Calu3 (cell line): ENCODE measurements at regions not wholly inside any gene's neighbourhood (a gene's known extent, or its start where the extent isn't known, plus 50 kb on each side); places are given as distances from the start of the nearest gene placed in this dataset.

Source experiments
- BruUV-seq: library from RNA; stranded (reverse); fragments of 400-500 nt; replicated peaks from 2 replicates; lab custom pipeline; 2021; lab: Mats Ljungman, UMichigan
- CTCF ChIA-PET: fragments of 300-600 bp; sonication (Branson Sonifier 250); formaldehyde crosslinking; loops from one replicate; lab custom pipeline; 2022; ENCODE audit warnings: antibody characterized with exemption; lab: Charles Lee
- DNase-seq: peaks from one replicate; pipeline ENCODE4 v3.0.0; 2022
- H3K27ac Mint-ChIP-seq: one replicate; pipeline ENCODE4 v1.8.0; 2022; ENCODE audit warnings: mixed read lengths; ENCODE audit not compliant: unreplicated experiment
- H3K27me3 Mint-ChIP-seq: one replicate; pipeline ENCODE4 v1.8.0; 2022; ENCODE audit warnings: mixed read lengths; ENCODE audit not compliant: unreplicated experiment
- H3K36me3 Mint-ChIP-seq: one replicate; pipeline ENCODE4 v1.8.0; 2022; ENCODE audit warnings: mild to moderate bottlenecking, moderate library complexity, mixed read lengths; ENCODE audit not compliant: insufficient read depth, unreplicated experiment
- H3K4me1 Mint-ChIP-seq: one replicate; pipeline ENCODE4 v1.8.0; 2022; ENCODE audit warnings: mild to moderate bottlenecking, low read depth, mixed read lengths; ENCODE audit not compliant: unreplicated experiment
- H3K4me3 Mint-ChIP-seq: one replicate; pipeline ENCODE4 v1.8.0; 2022; ENCODE audit warnings: mild to moderate bottlenecking, low read depth, moderate library complexity, mixed read lengths; ENCODE audit not compliant: unreplicated experiment
- H3K9me3 Mint-ChIP-seq: one replicate; pipeline ENCODE4 v1.8.0; 2022; ENCODE audit warnings: low read depth, mixed read lengths; ENCODE audit not compliant: unreplicated experiment
- intact Hi-C: fragments of 100-400 bp; cut with micrococcal nuclease; formaldehyde crosslinking; loops from one replicate; pipeline ENCODE4 v1.10.0; 2022; ENCODE audit not compliant: unreplicated experiment
- TF ChIP-seq, protein P1 (sequence below): fragments of 200-600 bp; IDR thresholded peaks from one replicate; pipeline ENCODE4 v1.8.0; 2022; ENCODE audit warnings: antibody characterized with exemption; ENCODE audit not compliant: unreplicated experiment

DNA sequence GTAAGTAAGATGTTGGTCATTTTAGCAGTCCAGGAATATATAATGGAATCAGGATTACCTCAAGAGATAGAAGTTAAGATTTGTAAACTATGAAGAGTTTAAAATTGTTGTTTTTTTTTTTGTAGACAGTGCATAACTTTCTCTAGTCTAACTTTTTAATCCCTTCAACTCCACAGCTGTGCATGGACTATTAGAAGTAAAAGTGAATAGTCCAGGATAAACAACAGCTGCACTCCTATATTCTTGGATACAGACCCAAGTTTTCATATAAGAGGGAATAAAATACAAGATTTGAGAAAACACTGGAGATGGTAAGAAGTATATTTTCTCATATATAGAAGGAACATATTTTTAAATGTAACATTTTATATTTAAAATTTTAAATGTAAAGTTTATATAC is 1509.9 kb downstream of the SLITRK5 start:
- no peaks in the 10 kb centered on the region for H3K27me3 Mint-ChIP-seq
- H3K4me3 Mint-ChIP-seq: no peak overlapping the region
- H3K4me1 Mint-ChIP-seq: no peaks in the 10 kb centered on the region
- DNase-seq: no peak
- CTCF ChIA-PET: no interaction called here
- intact Hi-C loops: no loop called here
- no TSS peak for BruUV-seq
- H3K9me3 Mint-ChIP-seq: no peaks in the 10 kb centered on the region
- no peak overlapping the region for H3K27ac Mint-ChIP-seq
- TF ChIP-seq, protein P1, sequence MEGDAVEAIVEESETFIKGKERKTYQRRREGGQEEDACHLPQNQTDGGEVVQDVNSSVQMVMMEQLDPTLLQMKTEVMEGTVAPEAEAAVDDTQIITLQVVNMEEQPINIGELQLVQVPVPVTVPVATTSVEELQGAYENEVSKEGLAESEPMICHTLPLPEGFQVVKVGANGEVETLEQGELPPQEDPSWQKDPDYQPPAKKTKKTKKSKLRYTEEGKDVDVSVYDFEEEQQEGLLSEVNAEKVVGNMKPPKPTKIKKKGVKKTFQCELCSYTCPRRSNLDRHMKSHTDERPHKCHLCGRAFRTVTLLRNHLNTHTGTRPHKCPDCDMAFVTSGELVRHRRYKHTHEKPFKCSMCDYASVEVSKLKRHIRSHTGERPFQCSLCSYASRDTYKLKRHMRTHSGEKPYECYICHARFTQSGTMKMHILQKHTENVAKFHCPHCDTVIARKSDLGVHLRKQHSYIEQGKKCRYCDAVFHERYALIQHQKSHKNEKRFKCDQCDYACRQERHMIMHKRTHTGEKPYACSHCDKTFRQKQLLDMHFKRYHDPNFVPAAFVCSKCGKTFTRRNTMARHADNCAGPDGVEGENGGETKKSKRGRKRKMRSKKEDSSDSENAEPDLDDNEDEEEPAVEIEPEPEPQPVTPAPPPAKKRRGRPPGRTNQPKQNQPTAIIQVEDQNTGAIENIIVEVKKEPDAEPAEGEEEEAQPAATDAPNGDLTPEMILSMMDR: no peak
- no peaks in the 10 kb centered on the region for H3K36me3 Mint-ChIP-seq

DNA sequence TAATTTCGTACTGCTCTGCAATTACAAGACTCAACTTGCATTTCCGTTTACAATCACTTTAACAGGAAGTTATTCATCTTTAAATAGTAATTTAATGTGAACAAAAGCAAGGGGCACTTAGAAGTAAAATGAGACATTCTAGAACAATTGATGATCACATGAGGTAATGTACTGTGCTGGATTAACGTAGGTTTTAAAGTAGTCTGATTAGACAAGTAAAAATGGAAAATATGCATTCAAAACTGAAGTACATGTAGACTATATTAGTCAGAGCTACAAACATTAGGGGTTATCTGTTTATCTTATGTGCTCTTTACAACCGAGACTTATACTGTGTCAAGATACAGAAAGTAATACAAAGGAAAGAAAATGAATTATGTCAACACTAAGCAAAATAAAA is 1528.0 kb downstream of the SLITRK5 start:
- TF ChIP-seq, protein P1: no peak
- Mint-ChIP-seq H3K9me3 (peaks cover 3% of the 10 kb centered on the region), H3K4me3 (no peak overlapping the region), H3K27ac (no peak overlapping the region), H3K36me3 (no peaks in the 10 kb centered on the region), H3K4me1 (no peaks in the 10 kb centered on the region), H3K27me3 (no peaks in the 10 kb centered on the region)
- intact Hi-C loops: no loop called here
- BruUV-seq: no TSS peak
- CTCF ChIA-PET: no interaction called here
- no peak for DNase-seq

GRCh38 chr13:89204435-89204834 is 1533.3 kb downstream of the SLITRK5 start:
- DNase-seq: no peak
- H3K27me3 Mint-ChIP-seq: no peaks in the 10 kb centered on the region
- CTCF ChIA-PET: no interaction called here
- no peak overlapping the region for H3K27ac Mint-ChIP-seq
- H3K4me1 Mint-ChIP-seq: no peaks in the 10 kb centered on the region
- TF ChIP-seq, protein P1: no peak
- no TSS peak for BruUV-seq
- intact Hi-C loops: no loop called here
- no peaks in the 10 kb centered on the region for H3K36me3 Mint-ChIP-seq
- no peak overlapping the region for H3K4me3 Mint-ChIP-seq
- H3K9me3 Mint-ChIP-seq: no peaks in the 10 kb centered on the region

GRCh38 chr13:89205856-89206520 is 1534.8 kb downstream of the SLITRK5 start:
- Mint-ChIP-seq H3K27me3 (no peaks in the 10 kb centered on the region), H3K36me3 (no peaks in the 10 kb centered on the region), H3K4me1 (no peaks in the 10 kb centered on the region), H3K27ac (no peak overlapping the region), H3K4me3 (no peak overlapping the region), H3K9me3 (no peaks in the 10 kb centered on the region)
- CTCF ChIA-PET: no interaction called here
- no TSS peak for BruUV-seq
- TF ChIP-seq, protein P1: no peak
- no peak for DNase-seq
- intact Hi-C loops: no loop called here
